GM12801 (cell line): ENCODE measurements at regions not wholly inside any gene's neighbourhood (a gene's known extent, or its start where the extent isn't known, plus 50 kb on each side); places are given as distances from the start of the nearest gene placed in this dataset.

Experiments
- TF ChIP-seq, protein P1 (sequence below): IDR thresholded peaks from one replicate; pipeline ENCODE4 v1.5.1; 2011; ENCODE audit warnings: control low read depth; ENCODE audit not compliant: insufficient read length; ENCODE audit errors: extremely low read depth

DNA sequence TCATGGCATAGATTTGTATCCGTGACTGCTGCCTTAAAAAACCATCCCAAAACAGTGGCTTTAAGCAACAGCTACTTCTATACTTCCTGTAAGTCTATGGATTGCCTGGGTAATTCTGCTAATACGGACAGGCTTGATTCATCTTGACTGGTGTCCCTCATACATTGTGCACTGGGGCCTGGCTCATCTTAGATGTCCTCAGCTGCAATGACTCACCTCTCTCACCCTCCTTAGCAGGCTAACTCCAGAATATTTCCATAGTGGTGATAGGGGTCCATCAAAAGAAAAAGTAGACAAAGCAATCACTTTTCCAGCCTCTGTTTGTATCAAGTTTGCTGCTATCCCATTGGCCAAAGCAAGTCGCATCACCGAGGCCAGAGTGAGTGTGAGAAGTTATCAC is 409.1 kb upstream of the KAZN start:
- TF ChIP-seq, protein P1, sequence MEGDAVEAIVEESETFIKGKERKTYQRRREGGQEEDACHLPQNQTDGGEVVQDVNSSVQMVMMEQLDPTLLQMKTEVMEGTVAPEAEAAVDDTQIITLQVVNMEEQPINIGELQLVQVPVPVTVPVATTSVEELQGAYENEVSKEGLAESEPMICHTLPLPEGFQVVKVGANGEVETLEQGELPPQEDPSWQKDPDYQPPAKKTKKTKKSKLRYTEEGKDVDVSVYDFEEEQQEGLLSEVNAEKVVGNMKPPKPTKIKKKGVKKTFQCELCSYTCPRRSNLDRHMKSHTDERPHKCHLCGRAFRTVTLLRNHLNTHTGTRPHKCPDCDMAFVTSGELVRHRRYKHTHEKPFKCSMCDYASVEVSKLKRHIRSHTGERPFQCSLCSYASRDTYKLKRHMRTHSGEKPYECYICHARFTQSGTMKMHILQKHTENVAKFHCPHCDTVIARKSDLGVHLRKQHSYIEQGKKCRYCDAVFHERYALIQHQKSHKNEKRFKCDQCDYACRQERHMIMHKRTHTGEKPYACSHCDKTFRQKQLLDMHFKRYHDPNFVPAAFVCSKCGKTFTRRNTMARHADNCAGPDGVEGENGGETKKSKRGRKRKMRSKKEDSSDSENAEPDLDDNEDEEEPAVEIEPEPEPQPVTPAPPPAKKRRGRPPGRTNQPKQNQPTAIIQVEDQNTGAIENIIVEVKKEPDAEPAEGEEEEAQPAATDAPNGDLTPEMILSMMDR = no peak

DNA sequence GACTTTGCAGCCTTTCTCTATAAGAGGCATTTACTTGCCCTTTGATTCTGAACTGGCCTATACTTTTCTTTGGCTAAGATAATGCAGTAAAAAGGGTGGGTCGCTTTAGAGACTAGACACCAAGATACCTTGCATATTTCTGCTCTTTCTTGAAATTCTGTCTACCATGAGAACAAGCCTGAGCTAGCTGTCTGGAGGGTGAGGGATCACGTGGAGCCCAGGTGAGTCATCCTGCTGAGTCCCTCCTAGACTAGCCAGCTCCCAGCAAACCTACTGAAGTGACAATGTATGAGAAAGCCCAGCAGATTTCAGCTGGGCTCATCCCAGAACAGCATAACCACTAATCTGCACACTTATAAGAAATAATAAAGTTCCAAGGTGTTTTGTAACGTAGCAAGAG is 408.0 kb upstream of the KAZN start:
- TF ChIP-seq, protein P1 = no peak

DNA sequence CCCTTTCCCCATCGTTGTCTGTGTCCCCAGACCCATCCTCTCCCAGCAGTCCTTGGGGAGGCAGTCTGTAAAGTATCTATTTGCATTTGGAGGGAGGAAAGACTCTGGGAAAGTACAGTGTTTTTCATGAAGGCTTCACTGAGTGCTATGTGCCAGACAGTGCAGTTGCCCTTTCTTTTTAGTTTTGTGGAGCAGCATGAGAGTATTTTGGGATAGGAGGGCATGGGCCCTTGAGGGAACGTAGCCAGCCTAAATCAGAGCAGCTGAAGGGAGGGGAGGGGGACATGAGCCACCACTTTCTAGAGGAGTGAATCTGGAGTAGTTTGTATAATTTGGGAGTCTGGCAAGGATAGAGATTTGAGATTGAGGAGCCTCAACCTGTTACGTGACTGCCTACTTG is 404.0 kb upstream of the KAZN start:
- TF ChIP-seq, protein P1 = no peak

DNA sequence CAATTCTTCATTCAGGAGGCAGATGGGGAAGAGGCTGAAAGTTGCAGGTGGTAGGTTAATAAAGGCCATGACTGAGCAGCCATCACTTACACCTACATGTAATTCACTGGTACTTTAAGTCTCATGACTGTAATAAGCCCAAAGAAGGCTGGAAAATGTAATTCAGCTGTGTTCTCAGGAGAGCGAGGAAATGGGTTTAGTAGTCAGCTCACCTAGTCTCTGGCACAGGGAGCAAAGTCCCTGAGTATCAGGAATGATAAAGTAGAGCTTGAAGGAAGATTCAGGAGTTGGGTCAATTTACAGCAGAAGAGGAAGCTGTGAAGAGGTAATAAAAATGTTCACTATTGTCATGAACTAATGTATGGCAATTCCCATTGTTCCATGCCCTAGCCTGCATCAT is 393.4 kb upstream of the KAZN start:
- TF ChIP-seq, protein P1 = no peak

DNA sequence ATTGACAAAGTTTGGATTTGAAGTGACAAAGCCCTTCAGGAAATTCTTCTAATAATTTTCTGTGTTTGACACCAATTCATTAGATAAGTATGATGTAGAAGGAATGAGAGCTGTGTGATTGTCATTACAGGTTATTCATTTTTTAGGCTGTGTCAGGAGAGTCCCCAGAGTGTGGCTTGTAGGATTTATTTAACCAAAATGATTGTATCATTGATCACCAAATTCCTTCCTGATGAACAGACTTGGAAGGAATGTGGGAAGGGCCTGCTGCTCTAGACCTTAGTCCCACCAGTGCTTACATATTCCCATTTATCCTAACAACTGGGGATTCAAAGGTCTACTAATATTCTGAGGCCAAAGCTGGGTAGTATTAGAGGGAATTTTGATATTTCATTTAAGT is 383.3 kb upstream of the KAZN start:
- TF ChIP-seq, protein P1 = no peak

DNA sequence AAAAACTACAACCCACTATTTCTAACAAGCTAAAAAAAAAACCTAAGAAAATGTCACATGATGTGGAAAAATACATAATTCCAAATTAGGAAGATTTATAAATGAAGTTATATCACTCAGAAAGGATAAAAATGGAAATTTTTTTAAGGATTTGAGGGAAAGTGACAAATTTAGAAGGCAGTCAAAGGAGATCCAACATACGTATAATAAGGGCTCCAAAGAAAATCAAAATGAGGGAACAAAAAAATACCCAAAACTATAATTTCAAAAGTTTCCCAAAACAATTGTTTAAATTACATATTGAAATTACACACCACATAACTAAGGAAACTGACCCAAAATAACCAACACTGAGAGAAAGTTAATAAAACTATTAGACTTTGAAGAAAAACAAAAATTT is 381.1 kb upstream of the KAZN start:
- TF ChIP-seq, protein P1 = no peak

DNA sequence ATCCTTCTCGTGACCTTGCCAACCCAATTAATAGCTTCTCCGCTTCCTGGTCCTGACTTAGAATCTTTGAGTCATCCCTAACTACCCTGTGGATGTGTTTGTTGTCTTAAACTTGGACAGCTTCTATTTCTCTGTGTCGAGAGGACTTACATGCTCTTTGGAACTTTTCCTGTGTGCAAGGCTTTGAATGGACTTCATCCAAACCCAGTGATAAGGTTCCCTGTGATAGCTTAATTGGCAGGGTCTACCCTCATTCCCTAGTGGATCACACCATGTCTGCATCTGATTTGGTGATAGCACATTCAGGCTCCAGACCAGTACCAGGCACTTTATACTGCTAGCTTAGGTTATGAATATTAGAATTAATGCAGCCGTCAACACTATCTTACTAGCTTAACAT is 378.2 kb upstream of the KAZN start:
- TF ChIP-seq, protein P1 = no peak

DNA sequence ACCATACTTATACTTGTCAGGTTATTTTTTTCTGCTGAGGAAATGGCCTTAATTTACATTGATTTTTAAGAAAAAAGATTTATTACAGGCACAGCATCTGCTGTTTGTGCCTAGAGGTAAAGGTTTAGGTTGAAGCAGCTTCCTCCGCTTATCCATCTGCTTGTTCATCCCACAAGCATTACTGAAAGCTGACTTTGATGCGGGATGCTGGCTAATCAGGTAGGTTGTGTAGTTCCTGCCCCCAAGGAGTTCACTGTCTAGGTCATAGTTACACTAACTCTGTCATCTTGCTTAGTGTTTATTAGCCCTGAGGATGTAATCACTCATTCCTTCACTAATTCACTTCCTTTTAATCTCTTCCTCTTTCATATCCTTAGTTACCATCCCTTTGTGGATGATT is 377.7 kb upstream of the KAZN start:
- TF ChIP-seq, protein P1 = no peak
